ENCODE measurements at regions not wholly inside any gene's neighbourhood (a gene's known extent, or its start where the extent isn't known, plus 50 kb on each side); places are given as distances from the start of the nearest gene placed in this dataset.

DNA sequence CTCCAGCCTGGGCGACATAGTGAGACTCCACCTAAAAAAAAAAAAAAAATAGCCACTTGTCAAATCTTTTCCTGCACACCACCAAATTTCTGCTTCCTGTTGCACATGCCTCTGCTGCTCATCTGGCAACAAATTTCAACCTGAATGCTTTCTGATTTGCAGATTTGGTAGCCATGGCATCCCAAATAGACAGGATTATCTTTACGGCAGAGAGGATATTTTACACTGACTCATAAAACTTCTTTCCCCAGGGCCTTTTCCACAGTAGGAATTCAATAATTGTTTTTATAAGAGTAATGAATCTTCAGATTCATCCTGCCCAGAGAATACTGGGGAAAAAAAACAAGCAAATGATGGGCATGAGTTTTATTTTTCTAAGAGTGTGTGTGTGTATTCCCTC is 264.6 kb downstream of the FRK start:
- Mint-ChIP-seq H3K4me3 (no peak overlapping the region), H3K4me1 (no peaks in the 10 kb centered on the region), H3K27ac (no peak overlapping the region), H3K36me3 (ENCODE audit: low read depth) (no peaks in the 10 kb centered on the region), H3K27me3 (no peaks in the 10 kb centered on the region), H3K9me3 (no peaks in the 10 kb centered on the region)
- intact Hi-C loops (cut with micrococcal nuclease) = no loop called here
- ChIA-PET CTCF (no interaction called here), POLR2A (no interaction called here)
- TF ChIP-seq, protein P1, sequence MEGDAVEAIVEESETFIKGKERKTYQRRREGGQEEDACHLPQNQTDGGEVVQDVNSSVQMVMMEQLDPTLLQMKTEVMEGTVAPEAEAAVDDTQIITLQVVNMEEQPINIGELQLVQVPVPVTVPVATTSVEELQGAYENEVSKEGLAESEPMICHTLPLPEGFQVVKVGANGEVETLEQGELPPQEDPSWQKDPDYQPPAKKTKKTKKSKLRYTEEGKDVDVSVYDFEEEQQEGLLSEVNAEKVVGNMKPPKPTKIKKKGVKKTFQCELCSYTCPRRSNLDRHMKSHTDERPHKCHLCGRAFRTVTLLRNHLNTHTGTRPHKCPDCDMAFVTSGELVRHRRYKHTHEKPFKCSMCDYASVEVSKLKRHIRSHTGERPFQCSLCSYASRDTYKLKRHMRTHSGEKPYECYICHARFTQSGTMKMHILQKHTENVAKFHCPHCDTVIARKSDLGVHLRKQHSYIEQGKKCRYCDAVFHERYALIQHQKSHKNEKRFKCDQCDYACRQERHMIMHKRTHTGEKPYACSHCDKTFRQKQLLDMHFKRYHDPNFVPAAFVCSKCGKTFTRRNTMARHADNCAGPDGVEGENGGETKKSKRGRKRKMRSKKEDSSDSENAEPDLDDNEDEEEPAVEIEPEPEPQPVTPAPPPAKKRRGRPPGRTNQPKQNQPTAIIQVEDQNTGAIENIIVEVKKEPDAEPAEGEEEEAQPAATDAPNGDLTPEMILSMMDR (IDR thresholded peaks at IDR 0.05) = no peak
- no peak for ATAC-seq (ENCODE audit: low read depth)
- DNase-seq = no peak

DNA sequence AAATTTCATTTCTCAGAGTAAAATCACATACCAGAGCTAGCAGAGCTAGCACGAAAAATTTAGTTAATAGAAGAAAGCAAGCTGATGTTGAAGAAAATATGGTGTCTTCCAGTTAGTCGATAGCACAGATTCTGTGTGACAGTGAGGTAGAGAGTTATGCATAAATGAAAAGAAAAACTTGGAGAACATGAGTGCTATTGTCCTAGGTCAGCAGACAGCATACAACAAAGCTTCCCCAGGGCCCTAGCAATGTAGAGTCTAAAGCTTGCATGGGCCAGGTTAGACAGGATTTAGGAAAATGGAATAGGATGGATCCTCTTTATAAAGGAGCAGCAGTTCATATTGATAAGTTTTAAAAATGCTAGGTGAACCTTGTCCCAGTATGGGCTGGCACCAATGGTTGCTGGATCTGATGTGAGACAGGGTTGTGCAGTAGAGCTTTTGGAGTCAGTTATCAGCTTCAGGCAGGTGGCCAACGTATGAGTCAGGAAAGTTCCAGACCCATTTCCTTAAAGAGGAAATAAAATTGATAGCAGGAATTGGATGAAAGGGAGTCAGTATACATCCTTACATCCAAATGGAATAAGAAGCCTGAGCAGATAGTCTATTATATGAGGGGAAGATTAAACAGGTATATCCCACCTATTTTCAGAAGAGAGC is 277.2 kb downstream of the FRK start:
- POLR2A ChIA-PET = no interaction called here
- H3K27ac Mint-ChIP-seq = no peak overlapping the region

DNA sequence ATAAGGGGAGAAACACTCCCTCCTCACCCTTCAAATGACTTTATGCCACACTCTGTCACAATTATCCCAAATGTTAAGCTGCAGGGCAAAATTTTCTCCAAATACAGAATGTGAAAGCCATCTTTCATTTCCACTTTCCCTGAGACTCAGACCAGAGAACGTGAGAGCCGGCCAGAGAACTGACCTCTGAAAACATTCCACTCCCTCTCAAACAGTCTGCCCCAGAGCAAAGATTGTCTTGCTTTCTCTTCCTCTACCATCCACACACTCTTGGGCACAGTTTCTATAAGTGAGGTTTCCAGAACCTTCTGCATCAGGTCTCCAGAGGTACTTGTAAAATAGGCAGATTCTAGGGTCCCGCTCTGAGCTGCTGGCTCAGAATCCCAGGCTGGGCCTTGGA is 278.1 kb downstream of the FRK start:
- DNase-seq (no peak), ATAC-seq (ENCODE audit: low read depth) (no peak)
- TF ChIP-seq, protein P1 (IDR thresholded peaks at IDR 0.05) = no peak
- no peak overlapping the region for H3K4me3 Mint-ChIP-seq
- ChIA-PET CTCF (interaction anchor here (0.9 kb wide), 1 partner anchor 11 kb away, joined by 3 read pairs; no protein-coding TSS in a partner anchor), POLR2A (no interaction called here)
- no peaks in the 10 kb centered on the region for H3K36me3 Mint-ChIP-seq (ENCODE audit: low read depth)
- no peak overlapping the region for H3K27ac Mint-ChIP-seq
- no peaks in the 10 kb centered on the region for H3K9me3 Mint-ChIP-seq
- intact Hi-C loops (cut with micrococcal nuclease) = no loop called here
- H3K27me3 Mint-ChIP-seq = no peaks in the 10 kb centered on the region
- no peaks in the 10 kb centered on the region for H3K4me1 Mint-ChIP-seq

More for the DNA sequence above, 277.2 kb downstream of the FRK start:
- H3K4me3 Mint-ChIP-seq = no peak overlapping the region
- TF ChIP-seq, protein P1 (IDR thresholded peaks at IDR 0.05) = no peak
- no peaks in the 10 kb centered on the region for H3K36me3 Mint-ChIP-seq (ENCODE audit: low read depth)
- H3K9me3 Mint-ChIP-seq = no peaks in the 10 kb centered on the region
- H3K4me1 Mint-ChIP-seq = no peaks in the 10 kb centered on the region
- no peak for ATAC-seq (ENCODE audit: low read depth)
- DNase-seq = no peak
- no peaks in the 10 kb centered on the region for H3K27me3 Mint-ChIP-seq
- intact Hi-C loops (cut with micrococcal nuclease) = no loop called here
- CTCF ChIA-PET = interaction anchor here (0.9 kb wide), 1 partner anchor 10 kb away, joined by 3 read pairs; no protein-coding TSS in a partner anchor

DNA sequence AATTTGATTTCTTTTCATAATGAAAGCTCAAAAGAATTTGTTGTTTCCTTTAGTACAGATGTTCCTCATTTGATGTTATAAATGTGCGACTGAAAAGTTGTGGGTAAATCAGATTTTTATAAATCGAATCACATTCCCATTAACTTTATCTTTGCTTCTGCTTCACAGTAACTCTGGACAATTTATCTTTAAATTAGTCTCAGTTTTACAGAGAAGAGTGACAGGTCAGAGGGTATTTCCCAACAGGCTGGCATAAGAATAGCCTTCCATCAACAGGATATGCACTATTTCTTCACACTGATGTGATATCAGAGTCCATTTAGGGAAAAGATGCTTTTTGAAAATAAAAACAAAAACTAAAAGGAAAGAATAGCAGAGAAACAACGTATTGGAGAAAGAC is 286.9 kb downstream of the FRK start:
- intact Hi-C loops (cut with micrococcal nuclease) = no loop called here
- ATAC-seq (ENCODE audit: low read depth) (no peak), DNase-seq (no peak)
- H3K4me3 Mint-ChIP-seq = no peak overlapping the region
- ChIA-PET POLR2A (no interaction called here), CTCF (no interaction called here)
- no peak overlapping the region for H3K27ac Mint-ChIP-seq
- no peaks in the 10 kb centered on the region for H3K4me1 Mint-ChIP-seq
- no peaks in the 10 kb centered on the region for H3K36me3 Mint-ChIP-seq (ENCODE audit: low read depth)
- H3K27me3 Mint-ChIP-seq = no peaks in the 10 kb centered on the region
- no peaks in the 10 kb centered on the region for H3K9me3 Mint-ChIP-seq
- TF ChIP-seq, protein P1 (IDR thresholded peaks at IDR 0.05) = no peak

DNA sequence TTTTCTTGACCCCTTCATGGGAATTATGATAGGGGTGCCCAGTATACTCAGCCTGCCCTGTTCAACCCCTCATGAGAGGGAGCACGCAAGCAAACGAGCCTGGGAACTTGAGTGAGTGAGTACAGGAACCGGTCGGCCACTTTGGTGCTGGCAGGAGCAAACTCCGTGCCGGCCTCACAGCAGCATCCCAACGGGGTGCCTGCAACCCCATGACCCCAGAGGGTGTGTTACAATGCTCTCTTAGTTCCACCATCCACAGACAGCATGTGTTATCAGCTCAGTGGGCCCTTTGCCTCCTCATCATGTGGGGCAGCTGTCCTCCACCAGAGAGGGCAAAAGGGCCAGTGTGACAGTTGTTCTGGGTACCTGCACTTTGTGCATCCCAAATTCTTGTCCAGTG is 289.8 kb downstream of the FRK start:
- no peak for ATAC-seq (ENCODE audit: low read depth)
- DNase-seq = no peak
- no peaks in the 10 kb centered on the region for H3K36me3 Mint-ChIP-seq (ENCODE audit: low read depth)
- H3K27ac Mint-ChIP-seq = no peak overlapping the region
- no peaks in the 10 kb centered on the region for H3K9me3 Mint-ChIP-seq
- no peaks in the 10 kb centered on the region for H3K27me3 Mint-ChIP-seq
- no peaks in the 10 kb centered on the region for H3K4me1 Mint-ChIP-seq
- TF ChIP-seq, protein P1 (IDR thresholded peaks at IDR 0.05) = no peak
- CTCF ChIA-PET = no interaction called here
- intact Hi-C loops (cut with micrococcal nuclease) = no loop called here
- H3K4me3 Mint-ChIP-seq = no peak overlapping the region
- POLR2A ChIA-PET = no interaction called here
